Lower leg skin (tissue), 4 donors: ENCODE measurements at regions not wholly inside any gene's neighbourhood (a gene's known extent, or its start where the extent isn't known, plus 50 kb on each side); places are given as distances from the start of the nearest gene placed in this dataset.

Experiments
- DNase-seq, 2 donors: peaks; one replicate each; pipeline ENCODE4 v3.0.0-alpha.2; 2019; ENCODE audit warnings: low spot score in 2 of 2
- H3K4me3 ChIP-seq: fragments of 200-600 bp; sonication (generic); 2 replicates; pipeline ENCODE4 v1.5.1; 2017; ENCODE audit warnings: mild to moderate bottlenecking, low read depth; ENCODE audit not compliant: poor library complexity, severe bottlenecking
- POLR2A ChIP-seq, 2 donors: fragments of 450-650 bp; IDR thresholded peaks; one replicate each; pipeline ENCODE4 v1.6.1; 2016 to 2017; ENCODE audit warnings: antibody characterized with exemption in 2 of 2, mild to moderate bottlenecking in 1 of 2, moderate library complexity in 1 of 2
- WGBS, 2 donors: methylation state at CpG; one replicate each; pipeline ENCODE4 v1.1.5; 2018; 5-methylcytosine and 5-hydroxymethylcytosine counted together
- intact Hi-C: fragments of 100-400 bp; cut with DNase I; formaldehyde crosslinking; loops from one replicate; pipeline ENCODE4 v1.15.0; 2023; ENCODE audit warnings: low total_unique reads
- TF ChIP-seq, protein P1 (sequence below), 3 donors: fragments of 450-650 bp; IDR thresholded peaks; one replicate each; pipeline ENCODE4 v1.5.1; 2016; ENCODE audit warnings: antibody characterized with exemption in 3 of 3, mild to moderate bottlenecking in 3 of 3, moderate library complexity in 2 of 3

DNA sequence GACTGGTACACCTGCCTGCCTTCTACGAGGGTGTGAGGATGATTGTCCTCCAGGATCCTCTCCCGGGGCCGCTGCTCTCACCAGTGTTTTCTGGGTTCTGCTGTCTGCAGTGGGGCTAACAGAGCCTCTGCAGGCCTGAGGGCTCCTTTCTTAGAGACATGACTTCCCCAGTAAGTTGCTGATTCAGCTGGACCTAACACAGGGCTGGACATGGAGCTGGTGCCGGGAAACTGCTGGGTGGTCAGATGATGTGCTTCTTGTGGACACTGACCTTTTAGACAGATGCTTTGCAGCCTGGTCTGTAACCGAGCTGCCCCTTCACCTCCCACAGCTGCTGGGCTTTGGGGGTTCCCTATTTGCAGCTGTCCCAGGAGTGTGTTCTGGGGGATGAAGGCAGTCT is 71.5 kb downstream of the FOXL1 start:
- DNase-seq = no peak
- H3K4me3 ChIP-seq = no peak overlapping the region
- intact Hi-C loops = no loop called here
- TF ChIP-seq POLR2A (IDR thresholded peaks at IDR 0.05) = no peak
- TF ChIP-seq, protein P1, sequence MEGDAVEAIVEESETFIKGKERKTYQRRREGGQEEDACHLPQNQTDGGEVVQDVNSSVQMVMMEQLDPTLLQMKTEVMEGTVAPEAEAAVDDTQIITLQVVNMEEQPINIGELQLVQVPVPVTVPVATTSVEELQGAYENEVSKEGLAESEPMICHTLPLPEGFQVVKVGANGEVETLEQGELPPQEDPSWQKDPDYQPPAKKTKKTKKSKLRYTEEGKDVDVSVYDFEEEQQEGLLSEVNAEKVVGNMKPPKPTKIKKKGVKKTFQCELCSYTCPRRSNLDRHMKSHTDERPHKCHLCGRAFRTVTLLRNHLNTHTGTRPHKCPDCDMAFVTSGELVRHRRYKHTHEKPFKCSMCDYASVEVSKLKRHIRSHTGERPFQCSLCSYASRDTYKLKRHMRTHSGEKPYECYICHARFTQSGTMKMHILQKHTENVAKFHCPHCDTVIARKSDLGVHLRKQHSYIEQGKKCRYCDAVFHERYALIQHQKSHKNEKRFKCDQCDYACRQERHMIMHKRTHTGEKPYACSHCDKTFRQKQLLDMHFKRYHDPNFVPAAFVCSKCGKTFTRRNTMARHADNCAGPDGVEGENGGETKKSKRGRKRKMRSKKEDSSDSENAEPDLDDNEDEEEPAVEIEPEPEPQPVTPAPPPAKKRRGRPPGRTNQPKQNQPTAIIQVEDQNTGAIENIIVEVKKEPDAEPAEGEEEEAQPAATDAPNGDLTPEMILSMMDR (IDR thresholded peaks at IDR 0.05) = no peak
- WGBS, 2 donors = 76 to 82% methylated on average over 5 of the region's 5 CpGs

DNA sequence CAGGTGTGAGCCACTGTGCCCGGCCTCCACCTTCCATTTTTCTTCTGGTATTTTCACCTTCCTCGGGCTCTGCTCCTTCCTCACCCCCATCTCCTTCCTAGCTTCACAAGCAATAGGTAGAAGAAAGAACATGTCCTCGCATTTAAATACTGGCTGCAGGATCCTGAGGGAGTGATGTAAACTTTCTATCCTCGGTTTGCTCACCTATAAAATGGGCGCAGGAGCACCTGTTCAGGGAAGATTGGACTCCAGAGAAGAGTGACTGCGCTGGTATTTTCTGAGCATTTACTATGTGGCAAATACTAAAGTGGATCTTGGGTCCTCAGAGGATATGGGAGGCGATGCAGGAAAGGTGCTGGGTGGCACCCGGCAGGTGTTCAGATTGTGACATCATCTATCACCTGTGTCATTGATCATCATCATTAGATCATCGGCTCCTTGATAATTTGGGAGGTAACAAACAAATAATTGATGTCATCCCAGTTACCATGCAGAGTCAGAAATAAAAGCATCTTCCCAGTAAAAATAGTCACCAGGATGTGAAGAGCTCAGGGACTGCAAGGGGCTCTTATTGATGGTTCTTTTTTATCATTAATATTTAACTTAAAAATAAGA is 72.8 kb downstream of the FOXL1 start:
- no peak for TF ChIP-seq POLR2A (IDR thresholded peaks at IDR 0.05)
- TF ChIP-seq, protein P1 (IDR thresholded peaks at IDR 0.05) = no peak
- intact Hi-C loops = no loop called here
- WGBS, 2 donors = 90 to 94% methylated on average over 9 of the region's 9 CpGs

DNA sequence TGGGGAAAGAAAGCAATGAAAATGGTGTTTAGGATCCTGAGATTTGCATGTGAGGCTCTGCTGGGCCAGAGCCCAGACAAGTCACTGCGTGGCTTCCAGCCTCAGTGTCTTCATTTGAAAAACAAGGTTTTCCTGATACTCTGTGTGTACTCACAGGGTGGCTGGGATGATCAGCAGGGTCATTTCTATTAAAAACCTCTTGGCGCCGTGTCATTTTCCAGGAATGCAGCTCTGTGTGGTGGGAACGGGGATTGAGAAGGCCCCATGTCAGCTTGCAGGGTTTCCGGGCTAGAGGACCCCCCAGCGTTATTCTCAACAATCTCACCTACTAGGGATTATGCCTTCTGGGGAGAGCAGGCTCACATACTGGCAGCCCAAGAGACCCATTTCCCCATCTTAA is 73.5 kb downstream of the FOXL1 start:
- no peak for DNase-seq
- intact Hi-C loops = no loop called here
- WGBS, 2 donors = 63 to 82% methylated on average over 4 to 6 of the region's 6 CpGs
- TF ChIP-seq POLR2A (IDR thresholded peaks at IDR 0.05) = no peak
- TF ChIP-seq, protein P1 (IDR thresholded peaks at IDR 0.05) = no peak
- H3K4me3 ChIP-seq = no peak overlapping the region

More for the DNA sequence above, 72.8 kb downstream of the FOXL1 start:
- no peak overlapping the region for H3K4me3 ChIP-seq
- no peak for DNase-seq

DNA sequence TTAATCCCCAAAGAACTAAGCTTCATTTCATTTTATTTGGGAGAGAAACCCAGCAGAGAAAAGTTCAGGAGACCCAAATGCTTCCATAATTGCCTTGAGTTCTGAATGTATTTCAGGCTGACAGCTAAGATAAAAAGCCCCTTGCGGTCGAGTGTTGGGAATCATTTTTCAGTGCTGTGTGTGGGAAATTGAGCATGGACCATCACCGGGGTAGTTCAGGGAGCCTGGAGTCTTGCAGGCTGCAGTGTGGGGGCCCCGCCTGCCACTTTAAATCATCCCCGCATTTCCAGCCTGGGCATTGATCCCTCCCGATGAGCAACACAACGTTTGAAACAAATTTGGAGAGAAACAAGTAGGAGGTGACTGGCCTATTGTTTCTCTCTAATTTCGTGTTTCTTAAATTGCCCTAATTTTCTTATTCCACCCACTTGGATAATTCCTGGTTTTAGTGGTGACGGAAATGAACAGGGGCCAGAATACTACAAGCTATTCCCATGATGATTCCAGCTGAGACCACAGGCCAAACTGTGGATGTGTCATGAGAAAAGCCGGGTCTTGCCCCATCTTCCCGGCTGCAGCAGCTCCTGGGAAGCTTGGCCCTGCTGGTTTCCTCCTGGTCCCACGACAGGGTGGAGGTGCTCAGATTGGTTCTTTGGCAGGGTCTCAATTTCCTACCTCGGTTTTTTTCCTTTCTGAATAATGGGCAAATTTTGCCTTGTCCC is 75.1 kb downstream of the FOXL1 start:
- WGBS, 2 donors = 54 to 56% methylated on average over 13 of the region's 13 CpGs
- no peak overlapping the region for H3K4me3 ChIP-seq
- no peak for DNase-seq
- intact Hi-C loops = no loop called here
- TF ChIP-seq, protein P1 (IDR thresholded peaks at IDR 0.05) = no peak
- TF ChIP-seq POLR2A (IDR thresholded peaks at IDR 0.05) = no peak

DNA sequence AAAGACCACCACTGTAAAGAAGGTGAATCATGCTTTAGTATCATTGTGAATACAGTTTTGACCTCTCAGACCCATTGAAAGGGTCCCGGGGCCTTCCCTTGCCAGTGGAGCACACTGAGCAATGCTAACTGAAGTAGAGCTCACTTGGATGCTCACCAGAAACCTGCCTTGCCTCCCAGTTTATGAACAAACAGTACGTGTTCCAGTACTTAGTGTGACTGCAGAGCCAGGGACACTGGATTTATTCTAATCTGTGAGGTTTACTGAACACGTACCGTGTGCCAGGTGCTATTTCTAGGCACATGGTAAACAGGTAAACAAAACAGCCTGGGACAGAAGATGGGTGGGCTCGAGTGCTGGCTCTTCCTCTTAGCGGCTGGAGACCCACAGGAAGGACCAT is 79.6 kb downstream of the FOXL1 start:
- TF ChIP-seq, protein P1 (IDR thresholded peaks at IDR 0.05) = no peak
- no peak for TF ChIP-seq POLR2A (IDR thresholded peaks at IDR 0.05)
- DNase-seq = peak in 1 of 2 donors; percentile 12
- H3K4me3 ChIP-seq = no peak overlapping the region
- intact Hi-C loops = no loop called here
- WGBS, 2 donors = 73 to 82% methylated on average over 6 of the region's 6 CpGs
